Adrenal gland (tissue), 5 donors: ENCODE measurements at regions not wholly inside any gene's neighbourhood (a gene's known extent, or its start where the extent isn't known, plus 50 kb on each side); places are given as distances from the start of the nearest gene placed in this dataset.

ENCODE experiments used
- POLR2A ChIP-seq, 2 donors: fragments of 450-650 bp; IDR thresholded peaks; one replicate each; pipeline ENCODE4 v1.6.1; 2017; ENCODE audit warnings: antibody characterized with exemption in 2 of 2, mild to moderate bottlenecking in 2 of 2, moderate library complexity in 1 of 2
- TF ChIP-seq, protein P1 (sequence below), 6 experiments: fragments of 450-650 bp in 4 of 6; fragments of 200-600 bp in 2 of 6; sonication (generic) in 1 of 6; IDR thresholded peaks; 1 replicate in 5 of 6; 2 replicates in 1 of 6; pipeline versions ENCODE4 v1.5.1 to v1.8.0; 2016 to 2021; ENCODE audit warnings: antibody characterized with exemption in 6 of 6, mild to moderate bottlenecking in 2 of 6, moderate library complexity in 1 of 6
- donor health status: DM: no; HTN: no; CAD: no.

DNA sequence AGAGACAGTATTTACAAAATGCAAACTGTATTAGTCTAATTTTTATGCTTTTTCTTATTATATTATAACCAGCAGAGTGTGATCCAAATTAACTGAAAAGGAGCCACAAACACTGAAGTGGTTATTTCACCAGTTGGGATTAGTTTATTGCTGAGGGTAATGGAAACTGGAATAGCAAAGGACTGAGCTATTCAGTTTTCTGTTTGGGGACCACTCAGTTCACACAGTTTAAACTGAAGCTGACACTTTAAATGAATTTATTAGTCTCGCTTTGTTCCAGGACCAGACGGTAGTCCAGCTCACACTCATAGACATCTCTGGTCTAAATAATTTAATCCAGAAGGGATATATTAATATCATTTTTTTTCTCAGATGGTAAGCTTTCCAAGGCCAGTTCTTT lies 410.7 kb downstream of the LTN1 start:
- TF ChIP-seq, protein P1, sequence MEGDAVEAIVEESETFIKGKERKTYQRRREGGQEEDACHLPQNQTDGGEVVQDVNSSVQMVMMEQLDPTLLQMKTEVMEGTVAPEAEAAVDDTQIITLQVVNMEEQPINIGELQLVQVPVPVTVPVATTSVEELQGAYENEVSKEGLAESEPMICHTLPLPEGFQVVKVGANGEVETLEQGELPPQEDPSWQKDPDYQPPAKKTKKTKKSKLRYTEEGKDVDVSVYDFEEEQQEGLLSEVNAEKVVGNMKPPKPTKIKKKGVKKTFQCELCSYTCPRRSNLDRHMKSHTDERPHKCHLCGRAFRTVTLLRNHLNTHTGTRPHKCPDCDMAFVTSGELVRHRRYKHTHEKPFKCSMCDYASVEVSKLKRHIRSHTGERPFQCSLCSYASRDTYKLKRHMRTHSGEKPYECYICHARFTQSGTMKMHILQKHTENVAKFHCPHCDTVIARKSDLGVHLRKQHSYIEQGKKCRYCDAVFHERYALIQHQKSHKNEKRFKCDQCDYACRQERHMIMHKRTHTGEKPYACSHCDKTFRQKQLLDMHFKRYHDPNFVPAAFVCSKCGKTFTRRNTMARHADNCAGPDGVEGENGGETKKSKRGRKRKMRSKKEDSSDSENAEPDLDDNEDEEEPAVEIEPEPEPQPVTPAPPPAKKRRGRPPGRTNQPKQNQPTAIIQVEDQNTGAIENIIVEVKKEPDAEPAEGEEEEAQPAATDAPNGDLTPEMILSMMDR (IDR thresholded peaks at IDR 0.05) = no peak
- no peak for TF ChIP-seq POLR2A (IDR thresholded peaks at IDR 0.05)
